A673 (cell line): ENCODE measurements at regions not wholly inside any gene's neighbourhood (a gene's known extent, or its start where the extent isn't known, plus 50 kb on each side); places are given as distances from the start of the nearest gene placed in this dataset.
"Not testable (repeated sequence)": the region's sequence is repeated elsewhere in the genome, so short reads cannot be mapped to it uniquely, and the experiment has no call there.

Experiments used
- BruUV-seq: library from RNA; stranded (reverse); fragments of 400-500 nt; replicated peaks from 2 replicates; lab custom pipeline; 2021; lab: Mats Ljungman, UMichigan
- CTCF ChIA-PET: fragments of 300-600 bp; sonication (Branson Sonifier 250); formaldehyde crosslinking; loops from one replicate; lab custom pipeline; 2022; ENCODE audit warnings: antibody characterized with exemption; lab: Charles Lee
- POLR2A ChIA-PET: fragments of 300-600 bp; sonication (Branson Sonifier 250); formaldehyde crosslinking; loops from one replicate; lab custom pipeline; 2022; ENCODE audit warnings: antibody characterized with exemption; ENCODE audit not compliant: low non-redundant PET; lab: Charles Lee
- DNase-seq: peaks from one replicate; pipeline ENCODE4 v3.0.0-alpha.2; 2015; ENCODE audit warnings: low spot score
- H3K27ac ChIP-seq: fragments of 200-600 bp; sonication (generic); 2 replicates; pipeline ENCODE4 v1.5.1; 2016; ENCODE audit warnings: mixed run types, low read depth, mild to moderate bottlenecking, mixed read lengths, antibody characterized with exemption, low read length; ENCODE audit not compliant: poor library complexity, severe bottlenecking
- H3K27me3 ChIP-seq: fragments of 200-600 bp; sonication (generic); replicated peaks from 2 replicates; pipeline ENCODE4 v1.6.1; 2017; ENCODE audit warnings: mixed run types, low read depth, mild to moderate bottlenecking, mixed read lengths, antibody characterized with exemption, low read length; ENCODE audit not compliant: insufficient read depth, poor library complexity
- H3K36me3 ChIP-seq: fragments of 200-600 bp; sonication (generic); 2 replicates; pipeline ENCODE4 v1.6.1; 2016; ENCODE audit warnings: mixed run types, mild to moderate bottlenecking, mixed read lengths, antibody characterized with exemption, low read length; ENCODE audit not compliant: insufficient read depth, poor library complexity, severe bottlenecking
- H3K4me1 ChIP-seq: fragments of 200-600 bp; sonication (generic); 2 replicates; pipeline ENCODE4 v1.6.1; 2017; ENCODE audit warnings: mixed run types, mild to moderate bottlenecking, mixed read lengths, antibody characterized with exemption, low read length; ENCODE audit not compliant: insufficient read depth, poor library complexity, severe bottlenecking
- H3K4me3 ChIP-seq: fragments of 200-600 bp; sonication (generic); 2 replicates; pipeline ENCODE4 v1.5.1; 2016; ENCODE audit warnings: low read depth, mixed run types, mild to moderate bottlenecking, mixed read lengths, low read length; ENCODE audit not compliant: poor library complexity, severe bottlenecking
- H3K9me3 ChIP-seq: fragments of 200-600 bp; sonication (generic); 2 replicates; pipeline ENCODE4 v1.6.1; 2016; ENCODE audit warnings: mixed run types, low read depth, mild to moderate bottlenecking, mixed read lengths, antibody characterized with exemption, low read length; ENCODE audit not compliant: poor library complexity, severe bottlenecking
- EZH2 ChIP-seq: fragments of 200-600 bp; sonication (generic); IDR thresholded peaks from 2 replicates; pipeline ENCODE4 v1.6.1; 2017; ENCODE audit warnings: borderline replicate concordance, low read depth, mild to moderate bottlenecking, mixed read lengths, antibody characterized with exemption, low read length; ENCODE audit not compliant: poor library complexity, severe bottlenecking
- intact Hi-C: fragments of 100-400 bp; cut with micrococcal nuclease; formaldehyde crosslinking; loops from one replicate; pipeline ENCODE4 v1.10.0; 2022; ENCODE audit not compliant: unreplicated experiment
- TF ChIP-seq, protein P1 (sequence below): fragments of 300-800, 200-600 bp; sonication (generic); conservative IDR thresholded peaks from 2 replicates; pipeline ENCODE4 v1.5.1; 2017; ENCODE audit warnings: low read depth, mild to moderate bottlenecking, antibody characterized with exemption, low read length, moderate library complexity, mixed read lengths

DNA sequence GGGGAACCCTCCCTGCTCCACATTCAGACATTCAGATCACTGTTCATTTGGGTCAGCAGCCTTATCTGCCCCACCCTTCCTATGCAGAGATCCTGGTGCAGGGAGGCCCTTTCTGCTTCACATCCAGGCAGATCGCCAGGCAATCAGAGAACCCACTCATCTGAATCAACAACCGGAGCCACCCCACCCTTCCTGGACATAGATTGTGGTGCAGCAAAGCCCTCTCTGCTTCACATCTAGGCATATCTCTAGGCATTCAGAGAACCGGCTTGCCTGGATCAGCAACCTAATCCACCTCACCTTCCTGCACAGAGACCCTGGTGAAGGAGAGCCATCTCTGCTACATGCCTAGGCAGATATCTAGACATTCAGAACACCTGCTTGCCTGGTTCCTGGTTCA is 184.5 kb upstream of the CNTNAP5 start:
- TF ChIP-seq EZH2 = no peak
- TF ChIP-seq, protein P1, sequence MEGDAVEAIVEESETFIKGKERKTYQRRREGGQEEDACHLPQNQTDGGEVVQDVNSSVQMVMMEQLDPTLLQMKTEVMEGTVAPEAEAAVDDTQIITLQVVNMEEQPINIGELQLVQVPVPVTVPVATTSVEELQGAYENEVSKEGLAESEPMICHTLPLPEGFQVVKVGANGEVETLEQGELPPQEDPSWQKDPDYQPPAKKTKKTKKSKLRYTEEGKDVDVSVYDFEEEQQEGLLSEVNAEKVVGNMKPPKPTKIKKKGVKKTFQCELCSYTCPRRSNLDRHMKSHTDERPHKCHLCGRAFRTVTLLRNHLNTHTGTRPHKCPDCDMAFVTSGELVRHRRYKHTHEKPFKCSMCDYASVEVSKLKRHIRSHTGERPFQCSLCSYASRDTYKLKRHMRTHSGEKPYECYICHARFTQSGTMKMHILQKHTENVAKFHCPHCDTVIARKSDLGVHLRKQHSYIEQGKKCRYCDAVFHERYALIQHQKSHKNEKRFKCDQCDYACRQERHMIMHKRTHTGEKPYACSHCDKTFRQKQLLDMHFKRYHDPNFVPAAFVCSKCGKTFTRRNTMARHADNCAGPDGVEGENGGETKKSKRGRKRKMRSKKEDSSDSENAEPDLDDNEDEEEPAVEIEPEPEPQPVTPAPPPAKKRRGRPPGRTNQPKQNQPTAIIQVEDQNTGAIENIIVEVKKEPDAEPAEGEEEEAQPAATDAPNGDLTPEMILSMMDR = no peak
- Histone ChIP-seq H3K36me3 (no peaks in the 10 kb centered on the region), H3K27me3 (no peaks in the 10 kb centered on the region), H3K9me3 (peaks cover 15% of the 10 kb centered on the region), H3K27ac (no peak overlapping the region), H3K4me3 (no peak overlapping the region), H3K4me1 (no peaks in the 10 kb centered on the region)
- ChIA-PET POLR2A (no interaction called here), CTCF (no interaction called here)
- BruUV-seq = no TSS peak
- intact Hi-C loops = no loop called here
- DNase-seq = no peak

DNA sequence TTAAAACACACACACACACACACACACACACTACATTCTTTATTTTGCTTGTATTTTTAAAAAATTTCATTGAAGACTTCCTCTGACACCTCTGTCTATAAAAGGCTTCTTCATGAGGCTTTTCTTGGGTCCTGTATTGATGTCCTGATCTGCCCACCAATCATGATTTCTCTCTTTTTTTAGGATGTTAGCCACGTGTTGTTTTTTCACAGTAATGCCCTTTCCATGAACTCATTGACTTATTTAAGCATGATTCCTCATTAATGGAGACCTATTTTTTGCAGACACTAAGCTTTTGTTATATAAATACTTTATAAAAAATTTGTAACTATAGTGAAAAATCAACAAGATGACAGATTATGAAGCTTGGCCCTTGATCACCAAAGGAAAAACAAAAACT is 173.8 kb upstream of the CNTNAP5 start:
- H3K4me3 ChIP-seq = no peak overlapping the region
- no peak overlapping the region for H3K27ac ChIP-seq
- POLR2A ChIA-PET = no interaction called here
- no peaks in the 10 kb centered on the region for H3K27me3 ChIP-seq
- TF ChIP-seq, protein P1 = no peak
- no peak for TF ChIP-seq EZH2
- no peaks in the 10 kb centered on the region for H3K36me3 ChIP-seq
- DNase-seq = no peak
- no peaks in the 10 kb centered on the region for H3K4me1 ChIP-seq
- CTCF ChIA-PET = no interaction called here
- BruUV-seq = no TSS peak
- intact Hi-C loops = no loop called here
- peaks cover 7% of the 10 kb centered on the region for H3K9me3 ChIP-seq

DNA sequence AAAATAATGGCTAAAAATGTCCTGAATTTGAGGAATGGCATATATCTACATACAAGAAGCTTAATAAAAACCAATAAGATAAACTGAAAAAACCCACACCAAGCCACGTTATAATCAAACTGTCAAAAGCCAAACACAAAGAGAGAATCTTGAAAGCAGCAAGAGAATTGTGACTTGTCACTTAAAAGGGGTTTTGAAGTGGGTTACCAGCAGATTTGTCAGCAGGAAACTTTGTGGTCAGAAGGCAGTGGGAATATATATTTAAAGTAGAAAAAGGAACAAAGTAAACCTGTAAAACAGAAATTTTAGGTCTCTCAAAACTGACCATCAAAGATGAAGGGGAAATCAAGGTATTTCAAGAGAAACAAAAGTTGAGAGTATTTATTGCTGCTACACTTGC is 171.9 kb upstream of the CNTNAP5 start:
- no peak for DNase-seq
- no TSS peak for BruUV-seq
- Histone ChIP-seq H3K4me1 (no peaks in the 10 kb centered on the region), H3K27me3 (no peaks in the 10 kb centered on the region), H3K36me3 (no peaks in the 10 kb centered on the region), H3K4me3 (no peak overlapping the region), H3K9me3 (peaks cover 7% of the 10 kb centered on the region), H3K27ac (no peak overlapping the region)
- CTCF ChIA-PET = no interaction called here
- no peak for TF ChIP-seq EZH2
- TF ChIP-seq, protein P1 = no peak
- intact Hi-C loops = no loop called here
- POLR2A ChIA-PET = no interaction called here

- intact Hi-C loops, H3K27me3 ChIP-seq, H3K36me3 ChIP-seq, CTCF ChIA-PET, H3K27ac ChIP-seq, H3K9me3 ChIP-seq, DNase-seq, H3K4me3 ChIP-seq, BruUV-seq, POLR2A ChIA-PET, H3K4me1 ChIP-seq: not testable (repeated sequence)
Measured at GRCh38 chr2:123859031-123859430, 166.1 kb upstream of the CNTNAP5 start.
